GM21381 (cell line): ENCODE measurements at regions not wholly inside any gene's neighbourhood (a gene's known extent, or its start where the extent isn't known, plus 50 kb on each side); places are given as distances from the start of the nearest gene placed in this dataset.
"Not testable (repeated sequence)": the region's sequence is repeated elsewhere in the genome, so short reads cannot be mapped to it uniquely, and the experiment has no call there.

Source experiments
- ATAC-seq: cut with Tn5 transposase; IDR thresholded peaks from one replicate; pipeline ENCODE4 v1.9.1; 2021; ENCODE audit warnings: mild to moderate bottlenecking, moderate library complexity; ENCODE audit not compliant: unreplicated experiment

DNA sequence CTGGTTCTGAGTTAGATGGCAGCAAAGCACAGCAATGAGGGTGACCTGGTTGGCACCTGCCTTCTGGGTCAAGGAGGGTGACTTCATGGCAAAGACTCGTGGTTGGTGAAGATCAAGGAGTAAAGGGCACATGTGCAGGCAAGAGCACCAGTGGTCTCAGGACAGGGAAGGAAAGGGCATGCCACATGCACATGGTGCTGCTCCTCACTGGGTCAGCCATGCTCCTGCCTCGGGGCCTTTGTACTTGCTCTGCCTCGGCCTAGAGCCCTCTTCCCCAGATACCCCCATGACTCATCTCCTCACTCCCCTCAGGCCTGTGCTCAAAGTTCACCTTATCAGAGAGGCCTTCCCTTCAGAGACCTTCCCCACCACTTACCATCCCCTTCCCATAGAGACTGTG is 106.7 kb upstream of the KDM7A start:
- ATAC-seq, result no peak

DNA sequence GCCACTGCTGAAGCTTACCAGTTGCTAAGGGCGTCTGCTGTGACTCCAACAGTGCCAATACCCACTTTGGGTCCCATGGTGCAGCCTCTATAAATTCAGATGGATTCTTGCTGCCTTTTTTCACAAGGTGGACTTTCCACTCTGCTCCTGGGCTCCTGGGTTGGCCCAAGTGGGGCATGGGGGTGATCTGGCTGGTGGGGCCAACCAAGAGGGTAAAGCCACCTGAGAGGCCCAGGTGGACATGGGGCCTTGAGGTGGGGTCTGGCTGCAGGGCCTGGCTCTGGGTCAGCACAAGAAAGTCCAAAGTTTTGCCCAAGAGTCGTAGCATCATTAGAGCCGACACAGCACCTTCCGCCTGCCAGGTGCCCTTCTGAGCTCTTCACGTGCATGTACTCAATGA is 105.2 kb upstream of the KDM7A start:
- ATAC-seq, result no peak

DNA sequence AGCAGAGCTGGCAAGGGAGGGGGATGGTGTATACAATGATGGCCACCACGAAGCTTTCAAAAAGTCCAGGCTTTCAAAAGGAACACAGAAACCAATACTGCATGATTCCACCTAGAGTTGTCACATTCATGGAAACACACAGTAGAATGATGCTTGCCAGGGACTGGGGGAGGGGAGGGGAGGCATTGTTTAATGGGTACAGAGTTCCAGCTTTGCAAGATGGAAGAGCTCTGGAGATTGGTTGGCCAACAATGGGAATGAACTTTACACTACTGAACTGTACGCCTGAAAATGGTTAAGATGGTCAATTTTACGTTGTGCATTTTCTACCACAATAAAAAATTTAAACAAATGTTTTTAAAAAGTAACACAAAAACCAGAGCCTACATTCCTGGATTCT is 104.5 kb upstream of the KDM7A start:
- ATAC-seq, result no peak

- ATAC-seq, result no peak
Measured at GRCh38 chr7:140276001-140276400, 99.2 kb upstream of the KDM7A start.

DNA sequence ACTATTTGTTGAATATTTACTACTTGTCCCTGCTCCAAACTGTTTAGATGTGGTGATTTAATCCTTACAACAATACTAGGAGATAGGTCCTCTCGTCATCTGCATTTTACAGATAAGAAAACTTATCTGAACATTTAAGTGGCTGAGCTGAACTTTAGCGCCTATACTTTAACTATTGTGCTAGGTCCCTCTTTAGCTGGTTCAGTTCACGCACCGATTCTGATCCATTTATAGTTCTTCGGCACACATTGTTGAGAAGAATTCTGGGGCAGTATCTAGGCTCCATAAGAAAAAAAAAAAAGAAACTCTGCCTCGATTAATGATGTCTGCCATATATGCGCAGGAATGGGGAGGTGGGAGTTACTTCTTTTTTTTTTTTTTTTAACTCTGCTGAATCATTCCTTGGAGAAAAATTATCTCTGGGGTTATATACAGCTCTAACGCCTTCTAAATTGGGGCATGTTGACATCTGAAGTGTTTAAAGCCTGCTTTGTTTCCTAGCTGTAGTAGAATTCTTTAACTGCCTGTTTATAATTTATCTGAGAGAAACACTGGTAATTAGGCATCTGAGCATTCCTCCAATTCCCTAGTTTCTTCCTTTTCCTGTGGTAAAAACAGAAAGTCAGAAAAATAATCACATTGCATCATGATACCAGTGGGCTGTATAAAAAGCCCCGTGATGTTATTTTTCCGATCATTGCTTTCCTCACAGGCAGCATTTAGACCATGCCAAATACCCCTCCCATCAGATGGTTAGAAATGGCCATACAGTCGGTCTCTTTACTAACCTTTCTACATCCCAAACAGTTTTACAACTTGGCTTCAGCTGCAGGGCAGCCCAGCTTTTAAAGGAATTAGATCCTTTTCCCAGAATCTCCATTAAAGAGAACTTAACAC is 98.5 kb upstream of the KDM7A start:
- no peak for ATAC-seq

GRCh38 chr7:140273417-140273816 is 96.6 kb upstream of the KDM7A start:
- no peak for ATAC-seq

GRCh38 chr7:140271643-140271968 is 94.8 kb upstream of the KDM7A start:
- ATAC-seq, result not testable (repeated sequence)

DNA sequence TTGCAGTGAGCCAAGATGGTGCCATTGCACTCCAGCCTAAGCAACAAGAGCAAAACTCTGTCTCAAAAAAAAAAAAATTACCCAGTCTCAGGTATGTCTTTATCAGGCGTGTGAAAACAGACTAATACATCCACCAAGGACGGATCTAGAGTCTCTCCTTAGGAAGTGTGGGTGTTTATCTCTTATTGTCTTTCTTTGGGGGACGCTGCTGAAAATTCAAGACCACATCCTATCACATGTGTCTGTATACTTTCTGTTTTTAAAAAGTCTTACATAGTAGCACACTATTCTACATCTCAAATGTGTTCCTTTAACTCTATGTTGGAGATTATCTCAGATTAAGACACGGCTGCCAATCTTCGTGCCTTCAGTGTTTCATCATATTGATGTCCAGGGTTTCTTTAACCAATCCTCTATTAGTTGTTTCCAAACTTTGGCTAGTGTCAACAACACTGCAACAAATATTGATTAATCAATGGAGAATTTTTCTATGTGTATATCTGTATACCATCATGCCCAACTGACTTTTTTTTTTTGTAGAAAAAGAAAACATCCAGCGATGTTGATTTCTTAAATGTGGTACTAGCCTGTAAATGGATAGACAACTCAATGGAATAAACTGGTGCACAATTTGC is 92.3 kb upstream of the KDM7A start:
- no peak for ATAC-seq

DNA sequence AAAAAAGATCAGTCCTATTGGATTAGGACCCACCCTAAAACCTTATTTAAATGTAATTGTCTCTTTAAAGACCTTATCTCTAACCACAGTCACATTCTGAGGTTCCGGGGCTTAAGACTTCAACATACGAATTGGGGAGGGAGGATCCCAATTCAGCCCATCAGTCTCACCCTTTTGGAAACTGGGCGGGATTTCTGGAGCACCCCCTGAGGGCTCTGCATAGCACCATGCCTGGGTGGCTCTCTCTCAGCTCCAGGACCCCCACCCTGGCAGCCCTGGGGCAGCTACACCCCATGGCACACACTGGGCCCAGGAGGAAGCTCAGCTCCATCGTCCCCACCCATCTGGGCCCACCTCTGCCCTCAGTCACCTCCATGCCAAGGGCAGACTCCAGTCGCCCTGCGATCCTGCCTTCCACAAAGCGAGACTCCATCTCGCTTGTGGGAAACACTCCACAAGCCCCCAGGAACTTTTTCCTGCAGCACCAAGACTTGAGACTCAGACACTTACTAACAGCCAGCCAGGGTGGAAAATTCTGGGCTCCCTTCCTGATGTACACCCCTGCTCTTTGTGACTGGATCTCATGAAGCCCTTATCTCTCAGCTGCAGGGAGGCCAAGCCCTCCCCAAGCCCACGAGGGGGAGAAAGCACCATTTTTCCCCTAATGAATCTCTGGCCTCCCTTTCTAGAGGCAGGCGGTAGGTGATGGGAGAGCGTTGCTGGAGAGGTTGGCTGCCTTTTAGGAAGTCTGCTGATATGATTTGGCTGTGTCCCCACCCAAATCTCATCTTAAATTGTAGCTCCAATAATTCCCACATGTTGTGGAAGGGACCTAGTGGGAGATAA is 90.8 kb upstream of the KDM7A start:
- no peak for ATAC-seq

DNA sequence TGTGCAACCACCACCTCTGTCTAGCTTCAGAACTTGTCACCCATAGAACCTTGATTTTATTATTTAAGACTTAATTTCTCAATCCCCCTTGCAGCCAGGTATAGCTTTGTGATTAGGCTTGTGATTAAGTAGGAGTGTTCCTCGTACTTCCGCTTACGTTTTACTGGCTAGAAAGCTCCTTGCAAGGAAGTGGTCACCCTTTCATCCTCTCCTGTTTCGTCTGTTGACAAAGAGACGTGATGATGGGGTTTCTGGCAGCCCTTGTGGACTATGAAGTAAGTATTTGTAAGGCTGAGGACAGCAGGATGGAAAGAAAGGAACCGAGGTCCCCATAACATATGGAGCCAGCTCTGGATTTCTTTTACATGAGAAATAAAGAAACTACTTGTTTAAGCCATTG is 86.5 kb upstream of the KDM7A start:
- no peak for ATAC-seq

- ATAC-seq, result no peak
Measured at GRCh38 chr7:140262242-140262903, 85.6 kb upstream of the KDM7A start.

GRCh38 chr7:140261522-140261921 is 84.7 kb upstream of the KDM7A start:
- ATAC-seq, result no peak

DNA sequence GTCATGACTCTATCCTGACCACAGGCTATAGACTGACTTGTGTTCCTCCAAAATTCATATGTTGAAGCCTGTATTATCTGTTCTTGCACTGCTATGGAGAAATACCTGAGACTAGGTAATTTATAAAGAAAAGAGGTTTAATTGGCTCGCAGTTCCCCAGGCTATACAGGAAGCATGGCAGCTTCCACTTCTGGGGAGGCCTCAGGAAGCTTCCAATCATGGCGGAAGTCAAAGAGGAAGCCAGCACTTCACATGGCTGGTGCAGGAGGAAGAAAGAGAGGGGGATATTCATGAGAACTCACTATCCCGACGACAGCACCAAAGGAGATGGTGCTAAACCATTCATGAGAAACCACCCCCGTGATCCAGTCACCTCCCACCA is 84.3 kb upstream of the KDM7A start:
- ATAC-seq, result no peak

GRCh38 chr7:140260352-140261104 is 83.7 kb upstream of the KDM7A start:
- ATAC-seq, result no peak

GRCh38 chr7:140257278-140257677 is 80.5 kb upstream of the KDM7A start:
- ATAC-seq, result not testable (repeated sequence)

DNA sequence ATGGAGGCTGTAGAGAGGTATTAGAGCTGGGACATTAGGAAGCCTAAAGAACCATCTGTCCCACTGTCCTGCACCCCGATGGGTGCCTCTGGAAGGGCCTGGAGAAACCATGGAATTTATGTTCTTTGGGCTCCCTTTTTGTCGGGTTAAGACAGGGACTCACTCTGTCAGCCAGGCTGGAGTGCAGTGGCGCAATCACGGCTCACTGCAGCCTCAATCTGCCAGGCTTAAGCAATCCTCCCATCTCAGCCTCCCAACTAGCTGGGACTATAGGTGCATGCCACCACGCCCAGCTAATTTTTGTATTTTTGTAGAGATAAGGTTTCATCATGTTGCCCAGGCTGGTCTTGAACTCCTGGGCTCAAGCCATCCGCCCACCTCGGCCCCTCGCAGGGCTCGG is 78.2 kb upstream of the KDM7A start:
- ATAC-seq, result not testable (repeated sequence)

DNA sequence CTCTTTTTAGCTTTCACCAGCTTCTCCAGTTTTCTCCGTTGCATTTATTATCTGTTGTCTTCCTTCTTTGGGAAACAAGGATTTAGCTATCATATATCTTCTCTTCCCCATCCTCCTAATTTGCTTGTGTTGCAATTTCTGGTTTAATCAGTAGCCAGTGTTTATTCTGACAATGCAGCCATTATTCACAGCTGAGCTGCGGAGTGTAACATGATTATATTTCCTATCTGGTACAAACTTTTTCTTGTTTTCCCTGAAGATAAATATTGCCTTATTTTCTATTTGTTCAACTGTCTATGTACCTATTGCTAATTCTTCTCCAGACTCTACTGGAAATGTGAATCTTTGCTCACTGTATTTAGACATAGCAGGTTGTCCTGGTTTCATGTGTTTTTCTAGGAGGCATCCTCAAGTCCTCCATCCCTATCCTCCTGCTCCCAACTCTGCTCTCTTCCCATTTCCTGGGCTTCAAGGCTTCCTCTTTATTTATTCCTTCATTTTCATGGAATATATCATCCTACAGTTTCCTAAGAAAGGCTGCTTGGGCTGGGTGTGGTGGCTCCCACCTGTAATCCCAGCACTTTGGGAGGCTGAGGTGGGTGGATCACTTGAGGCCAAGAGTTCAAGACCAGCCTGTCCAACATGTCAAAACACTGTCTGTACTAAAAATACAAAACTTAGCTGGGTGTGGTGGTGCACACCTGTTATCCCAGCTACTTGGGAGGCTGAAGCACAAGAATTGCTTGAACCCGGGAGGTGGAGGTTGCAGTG is 72.4 kb upstream of the KDM7A start:
- ATAC-seq, result no peak

GRCh38 chr7:140247559-140247958 is 70.8 kb upstream of the KDM7A start:
- no peak for ATAC-seq

DNA sequence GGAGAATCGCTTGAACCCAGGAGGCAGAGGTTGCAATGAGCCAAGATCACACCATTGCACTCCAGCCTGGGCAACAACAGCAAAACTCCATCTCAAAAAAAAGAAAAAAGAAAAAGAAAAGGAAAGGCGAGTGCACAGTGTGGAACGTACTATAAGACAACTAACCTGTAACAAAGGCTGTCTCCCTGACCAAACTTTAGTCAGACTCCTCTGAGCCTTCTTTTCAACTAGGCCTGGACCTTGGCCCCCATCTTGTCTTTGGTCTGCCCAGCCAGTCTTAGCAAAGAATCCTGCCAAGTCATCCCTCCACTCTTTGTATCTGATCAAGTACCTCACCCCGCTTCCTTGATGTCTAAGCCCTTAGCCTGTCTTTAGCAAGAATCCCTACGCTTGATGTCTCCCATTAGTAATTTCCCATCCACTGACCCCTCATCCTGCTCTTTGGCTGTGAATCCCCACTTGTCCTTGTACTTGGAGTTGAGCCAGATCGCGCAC is 68.9 kb upstream of the KDM7A start:
- no peak for ATAC-seq
